SU-DHL-6 (cell line): ENCODE measurements at regions not wholly inside any gene's neighbourhood (a gene's known extent, or its start where the extent isn't known, plus 50 kb on each side); places are given as distances from the start of the nearest gene placed in this dataset.

Experiments
- CTCF ChIP-seq: fragments of 200-600 bp; sonication (generic); IDR thresholded peaks from one replicate; pipeline ENCODE4 v1.5.1; 2017; ENCODE audit warnings: antibody characterized with exemption, mild to moderate bottlenecking, low read length, moderate library complexity; ENCODE audit not compliant: insufficient read depth, poor library complexity, severe bottlenecking
- EZH2phosphoT487 ChIP-seq: fragments of 200-600 bp; sonication (generic), shearing (Covaris generic); conservative IDR thresholded peaks from 2 replicates; pipeline ENCODE4 v1.6.1; 2018; ENCODE audit warnings: mild to moderate bottlenecking, antibody characterized with exemption, low read length, moderate library complexity, mixed read lengths

- TF ChIP-seq CTCF (no peak), EZH2phosphoT487 (no peak)
Measured at GRCh38 chr2:42902939-42903709, 110.7 kb upstream of the HAAO start.
